ENCODE measurements at regions not wholly inside any gene's neighbourhood (a gene's known extent, or its start where the extent isn't known, plus 50 kb on each side); places are given as distances from the start of the nearest gene placed in this dataset.
"Not testable (repeated sequence)": the region's sequence is repeated elsewhere in the genome, so short reads cannot be mapped to it uniquely, and the experiment has no call there.

DNA sequence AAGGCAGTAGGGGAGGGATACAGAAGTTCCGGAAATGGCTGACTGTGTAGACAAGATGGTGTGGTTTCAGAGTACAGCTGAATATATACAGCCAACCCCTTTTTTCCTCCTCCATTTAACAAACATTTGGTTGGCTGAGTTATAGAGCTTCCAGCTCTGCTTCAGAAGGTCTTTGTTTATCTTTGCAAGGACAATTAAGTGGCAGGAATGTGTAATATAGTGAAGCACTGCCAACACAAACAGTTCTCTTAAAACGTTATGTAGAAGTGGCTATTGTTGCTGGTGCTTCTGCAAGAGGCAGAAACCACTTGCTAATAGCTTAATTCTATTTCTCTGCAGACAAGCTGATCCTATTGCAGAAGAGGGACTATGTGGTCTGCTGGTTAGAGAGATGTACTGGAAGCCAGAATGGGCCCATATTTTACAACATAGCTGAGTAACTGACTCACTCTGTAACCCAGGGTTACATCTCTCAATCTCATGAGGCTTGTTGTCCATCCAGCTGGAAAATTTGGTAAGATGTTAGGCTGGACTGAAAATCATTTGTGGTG lies 62.7 kb upstream of the OSMR start:
- peak; percentile 60 for TF ChIP-seq JUND (IDR thresholded peaks at IDR 0.05; ENCODE audit: low read depth)
- in situ Hi-C loops (cut with HindIII; ENCODE audit: low pct_unique_long_range_greater_than_20kb, low sequenced_read_pairs) = no loop called here
- peak; percentile 51 to 92 for DNase-seq (ENCODE audit: low read depth in 1 of 2, low spot score in 1 of 2)

DNA sequence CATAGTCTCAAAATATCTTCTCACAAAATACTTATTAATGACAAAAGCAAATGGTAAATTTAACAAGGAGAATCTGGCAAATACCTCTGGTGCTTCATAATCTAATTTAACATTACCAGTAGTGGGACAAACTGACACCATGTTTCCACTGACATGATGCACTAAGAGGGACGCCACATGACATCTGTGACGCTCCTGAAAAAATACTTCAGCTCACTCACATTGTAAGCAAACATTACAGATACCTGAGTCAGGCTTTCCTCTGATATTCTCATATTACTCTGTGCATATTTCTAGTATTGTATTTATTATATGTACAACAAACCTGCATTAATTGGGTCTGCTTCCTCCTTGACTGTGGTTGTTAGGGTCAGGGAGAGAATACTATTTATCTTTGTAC lies 56.7 kb upstream of the OSMR start:
- in situ Hi-C loops (cut with HindIII; ENCODE audit: low pct_unique_long_range_greater_than_20kb, low sequenced_read_pairs) = no loop called here
- TF ChIP-seq JUND (IDR thresholded peaks at IDR 0.05; ENCODE audit: low read depth) = no peak
- no peak for DNase-seq (ENCODE audit: low read depth in 1 of 2, low spot score in 1 of 2)

DNA sequence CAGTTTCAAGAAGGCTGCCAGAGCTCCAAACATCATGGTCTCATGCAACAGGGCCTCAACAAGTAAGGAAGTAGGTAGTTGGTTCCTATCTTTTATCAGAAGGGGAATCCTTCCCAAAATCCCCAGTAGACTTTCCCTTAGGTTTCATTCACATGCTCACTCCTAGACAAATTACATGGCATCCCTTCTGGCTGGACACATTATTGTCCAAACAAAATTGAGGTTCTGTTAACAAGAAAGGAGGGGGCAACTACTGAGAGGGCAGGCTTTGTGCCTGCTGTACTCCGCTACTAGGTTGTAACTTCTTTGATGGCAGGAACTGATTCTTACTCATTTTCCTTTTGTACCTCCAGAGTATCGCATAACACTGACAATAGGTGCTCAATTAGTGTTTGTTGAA lies 56.0 kb upstream of the OSMR start:
- in situ Hi-C loops (cut with HindIII; ENCODE audit: low pct_unique_long_range_greater_than_20kb, low sequenced_read_pairs) = no loop called here
- no peak for TF ChIP-seq JUND (IDR thresholded peaks at IDR 0.05; ENCODE audit: low read depth)
- no peak for DNase-seq (ENCODE audit: low read depth in 1 of 2, low spot score in 1 of 2)

DNA sequence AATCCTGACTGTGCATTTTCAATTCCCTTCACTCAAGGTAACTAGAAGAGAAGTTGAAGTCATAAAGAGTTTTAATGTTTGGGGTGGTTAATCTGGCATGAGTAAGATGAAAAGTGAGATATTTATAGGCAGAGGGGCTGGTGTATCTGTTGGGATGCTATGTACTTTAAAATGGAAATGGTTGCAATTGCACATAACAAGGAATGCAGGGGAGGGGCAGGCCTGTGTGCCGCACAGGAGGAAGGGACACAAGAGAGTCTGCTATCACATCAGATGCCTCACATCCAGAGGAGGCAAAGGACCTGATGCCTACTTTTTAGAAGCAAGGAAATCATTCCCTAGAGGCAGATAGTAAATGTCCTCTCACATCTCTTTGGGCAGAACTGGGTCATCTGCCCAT lies 55.5 kb upstream of the OSMR start:
- DNase-seq (ENCODE audit: low read depth in 1 of 2, low spot score in 1 of 2) = no peak
- in situ Hi-C loops (cut with HindIII; ENCODE audit: low pct_unique_long_range_greater_than_20kb, low sequenced_read_pairs) = no loop called here
- TF ChIP-seq JUND (IDR thresholded peaks at IDR 0.05; ENCODE audit: low read depth) = no peak

DNA sequence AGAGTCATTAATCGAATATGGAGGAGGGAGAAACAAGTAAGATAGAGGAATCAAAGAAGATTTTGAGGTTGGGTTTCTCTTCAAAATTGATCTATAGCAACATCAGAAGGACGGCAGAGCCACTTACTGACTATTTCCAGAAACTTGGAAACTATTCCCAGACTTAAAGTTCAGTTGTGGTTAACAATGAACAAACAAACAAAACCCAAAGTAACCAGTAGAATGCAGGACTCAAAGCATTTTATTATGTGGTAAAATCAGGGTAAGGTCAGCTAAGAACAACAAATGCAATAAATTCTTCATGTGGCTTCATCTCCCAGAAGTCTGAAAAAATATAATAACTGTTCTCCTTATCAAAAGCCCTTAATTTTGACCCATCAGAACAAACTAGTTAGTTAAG lies 54.9 kb upstream of the OSMR start:
- in situ Hi-C loops (cut with HindIII; ENCODE audit: low pct_unique_long_range_greater_than_20kb, low sequenced_read_pairs) = no loop called here
- no peak for TF ChIP-seq JUND (IDR thresholded peaks at IDR 0.05; ENCODE audit: low read depth)
- no peak for DNase-seq (ENCODE audit: low read depth in 1 of 2, low spot score in 1 of 2)

DNA sequence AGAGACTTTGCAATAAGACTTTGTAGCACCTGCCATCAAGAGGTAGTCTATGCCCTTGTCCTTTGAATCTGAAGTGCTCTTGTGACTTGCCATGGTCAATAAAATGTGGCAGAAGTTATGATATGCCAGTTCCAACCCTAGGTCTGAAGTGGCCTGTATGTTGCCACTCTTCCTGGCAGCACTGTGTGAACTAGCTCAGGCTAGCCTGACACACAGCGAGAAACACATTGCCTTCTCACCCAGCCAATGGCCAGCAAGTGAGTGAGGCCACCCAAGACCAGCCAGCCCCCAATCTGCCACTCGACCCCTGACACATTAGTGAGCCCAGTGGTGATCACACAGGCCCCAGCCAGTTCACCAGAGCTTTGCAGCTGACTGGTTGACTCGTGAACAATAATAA lies 52.7 kb upstream of the OSMR start:
- DNase-seq (ENCODE audit: low read depth in 1 of 2, low spot score in 1 of 2) = no peak
- TF ChIP-seq JUND (IDR thresholded peaks at IDR 0.05; ENCODE audit: low read depth) = no peak
- in situ Hi-C loops (cut with HindIII; ENCODE audit: low pct_unique_long_range_greater_than_20kb, low sequenced_read_pairs) = no loop called here

DNA sequence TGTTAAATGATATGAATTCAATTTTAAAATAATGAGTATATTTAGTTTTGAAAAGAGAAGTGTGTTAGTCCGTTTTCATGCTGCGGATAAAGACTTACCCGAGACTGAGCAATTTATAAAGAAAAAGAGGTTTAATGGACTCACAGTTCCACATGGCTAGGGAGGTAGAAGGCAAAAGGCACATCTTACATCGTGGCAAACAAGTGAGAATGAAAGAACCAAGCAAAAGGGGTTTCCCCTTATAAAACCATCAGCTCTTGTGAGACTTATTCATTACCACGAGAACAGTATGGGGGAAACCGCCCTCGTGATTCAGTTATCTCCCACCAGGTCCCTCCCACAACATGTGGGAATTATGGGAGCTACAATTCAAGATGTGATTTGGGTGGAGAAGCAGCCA lies 51.8 kb upstream of the OSMR start:
- in situ Hi-C loops (cut with HindIII; ENCODE audit: low pct_unique_long_range_greater_than_20kb, low sequenced_read_pairs); DNase-seq (ENCODE audit: low read depth in 1 of 2, low spot score in 1 of 2): not testable (repeated sequence)

GRCh38 chr5:38794986-38795385 lies 50.8 kb upstream of the OSMR start:
- DNase-seq (ENCODE audit: low read depth in 1 of 2, low spot score in 1 of 2) = no peak
- in situ Hi-C loops (cut with HindIII; ENCODE audit: low pct_unique_long_range_greater_than_20kb, low sequenced_read_pairs) = no loop called here

DNA sequence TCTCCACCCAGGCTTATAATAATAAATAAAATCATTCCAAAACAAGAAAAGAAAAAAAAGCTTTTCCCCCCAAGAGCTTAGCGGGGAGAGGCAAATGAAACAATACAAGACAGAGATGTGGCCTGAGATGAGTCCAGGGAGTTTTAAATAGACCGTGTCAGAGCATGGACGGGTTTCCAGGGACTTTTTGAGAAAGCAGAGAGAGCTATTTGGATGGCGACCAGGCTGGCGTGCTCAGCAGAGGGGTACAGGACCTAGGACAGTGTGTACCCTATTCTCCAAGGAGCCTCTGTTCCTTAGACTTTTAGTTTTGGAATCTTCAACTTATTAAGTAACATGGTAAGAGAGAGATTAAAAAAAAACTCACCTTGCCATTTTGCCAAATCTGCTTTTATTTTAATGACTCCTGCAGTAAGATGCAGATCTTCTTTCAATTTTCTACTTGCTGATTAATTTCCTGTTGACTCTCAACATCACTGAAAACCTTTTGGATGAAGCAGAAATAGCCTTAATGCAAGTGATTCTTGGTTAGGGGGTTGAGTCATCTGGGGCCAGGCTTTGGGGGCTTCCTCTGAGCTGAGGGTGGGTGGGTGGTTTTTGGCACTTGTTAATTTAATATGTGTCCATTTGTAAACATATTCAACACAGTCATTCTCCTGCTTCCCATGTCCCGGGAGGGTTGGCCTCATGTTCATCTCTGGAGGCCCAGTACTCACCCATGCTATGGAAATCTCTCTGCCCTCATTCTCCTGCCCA lies 49.6 kb upstream of the OSMR start:
- DNase-seq (ENCODE audit: low read depth in 1 of 2, low spot score in 1 of 2) = no peak
- TF ChIP-seq JUND (IDR thresholded peaks at IDR 0.05; ENCODE audit: low read depth) = no peak
- in situ Hi-C loops (cut with HindIII; ENCODE audit: low pct_unique_long_range_greater_than_20kb, low sequenced_read_pairs) = no loop called here

More at GRCh38 chr5:38794986-38795385, 50.8 kb upstream of the OSMR start:
- no peak for TF ChIP-seq JUND (IDR thresholded peaks at IDR 0.05; ENCODE audit: low read depth)
